ENCODE measurements at regions not wholly inside any gene's neighbourhood (a gene's known extent, or its start where the extent isn't known, plus 50 kb on each side); places are given as distances from the start of the nearest gene placed in this dataset.

DNA sequence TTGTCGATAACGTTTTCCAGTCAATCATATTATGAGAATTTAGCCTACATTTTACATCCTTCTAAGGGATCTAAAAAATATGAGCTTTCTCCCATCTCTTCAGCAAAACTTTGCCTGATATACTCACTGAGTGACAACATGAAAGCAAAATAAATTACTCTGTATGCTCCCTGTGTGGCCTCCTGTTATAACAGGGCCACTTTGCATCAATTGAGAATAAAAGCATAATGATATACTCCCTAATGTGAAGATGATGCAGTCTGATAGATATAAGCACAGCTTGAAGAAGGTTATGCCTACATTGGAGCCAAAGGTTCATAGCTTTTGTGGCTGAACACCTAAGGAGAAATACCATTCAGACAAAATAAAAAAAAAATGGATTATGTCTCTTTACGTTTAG, 561.3 kb upstream of the ZNF717 start:
- Histone ChIP-seq H3K27me3 (ENCODE audit: low read depth, low read length) (no peaks in the 10 kb centered on the region), H3K36me3 (ENCODE audit: control insufficient read depth in 1 of 2, insufficient read depth in 2 of 2, low read length in 2 of 2) (no peaks in the 10 kb centered on the region), H3K4me1 (ENCODE audit: control insufficient read depth in 1 of 2, insufficient read depth in 2 of 2, low read length in 2 of 2) (no peaks in the 10 kb centered on the region), H3K4me3 (ENCODE audit: low read depth in 1 of 2, low read length in 2 of 2) (no peak overlapping the region), H3K9me3 (ENCODE audit: control insufficient read depth in 1 of 2, low read length in 2 of 2) (no peaks in the 10 kb centered on the region), H3K27ac (ENCODE audit: low read length) (no peak overlapping the region)

- Histone ChIP-seq H3K4me1 (ENCODE audit: control insufficient read depth in 1 of 2, insufficient read depth in 2 of 2, low read length in 2 of 2) (no peaks in the 10 kb centered on the region), H3K36me3 (ENCODE audit: control insufficient read depth in 1 of 2, insufficient read depth in 2 of 2, low read length in 2 of 2) (no peaks in the 10 kb centered on the region), H3K27ac (ENCODE audit: low read length) (no peak overlapping the region)
Measured at GRCh38 chr3:76349715-76350480, 564.5 kb upstream of the ZNF717 start.

GRCh38 chr3:76352051-76352450, 566.7 kb upstream of the ZNF717 start:
- Histone ChIP-seq H3K4me1 (ENCODE audit: control insufficient read depth in 1 of 2, insufficient read depth in 2 of 2, low read length in 2 of 2) (no peaks in the 10 kb centered on the region), H3K27ac (ENCODE audit: low read length) (no peak overlapping the region), H3K4me3 (ENCODE audit: low read depth in 1 of 2, low read length in 2 of 2) (no peak overlapping the region)

More at GRCh38 chr3:76349715-76350480, 564.5 kb upstream of the ZNF717 start:
- Histone ChIP-seq H3K27me3 (ENCODE audit: low read depth, low read length) (no peaks in the 10 kb centered on the region), H3K9me3 (ENCODE audit: control insufficient read depth in 1 of 2, low read length in 2 of 2) (no peaks in the 10 kb centered on the region), H3K4me3 (ENCODE audit: low read depth in 1 of 2, low read length in 2 of 2) (no peak overlapping the region)

GRCh38 chr3:76352511-76353284, 567.3 kb upstream of the ZNF717 start:
- Histone ChIP-seq H3K9me3 (ENCODE audit: control insufficient read depth in 1 of 2, low read length in 2 of 2) (no peaks in the 10 kb centered on the region), H3K4me3 (ENCODE audit: low read depth in 1 of 2, low read length in 2 of 2) (no peak overlapping the region), H3K36me3 (ENCODE audit: control insufficient read depth in 1 of 2, insufficient read depth in 2 of 2, low read length in 2 of 2) (no peaks in the 10 kb centered on the region), H3K27ac (ENCODE audit: low read length) (no peak overlapping the region), H3K27me3 (ENCODE audit: low read depth, low read length) (no peaks in the 10 kb centered on the region), H3K4me1 (ENCODE audit: control insufficient read depth in 1 of 2, insufficient read depth in 2 of 2, low read length in 2 of 2) (no peaks in the 10 kb centered on the region)

More at GRCh38 chr3:76352051-76352450, 566.7 kb upstream of the ZNF717 start:
- Histone ChIP-seq H3K9me3 (ENCODE audit: control insufficient read depth in 1 of 2, low read length in 2 of 2) (no peaks in the 10 kb centered on the region), H3K27me3 (ENCODE audit: low read depth, low read length) (no peaks in the 10 kb centered on the region), H3K36me3 (ENCODE audit: control insufficient read depth in 1 of 2, insufficient read depth in 2 of 2, low read length in 2 of 2) (no peaks in the 10 kb centered on the region)

DNA sequence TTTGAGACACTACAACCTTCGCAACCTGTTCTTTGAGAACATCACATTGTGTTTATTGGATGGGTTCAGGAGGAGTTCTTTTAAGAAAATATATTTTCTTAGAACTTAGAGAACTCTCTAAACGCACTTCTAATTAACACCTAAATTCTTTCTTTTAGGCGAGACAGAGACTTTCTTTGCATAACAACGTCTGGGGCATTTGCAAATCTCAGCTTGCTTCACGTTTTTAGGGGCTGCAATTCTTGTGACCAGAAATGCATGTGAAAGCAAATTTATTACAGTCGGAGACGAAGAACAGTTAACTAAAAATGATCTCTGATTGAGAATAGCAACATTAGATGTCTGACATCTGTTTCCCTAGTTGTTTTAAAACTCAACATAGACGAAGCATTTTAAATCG, 568.3 kb upstream of the ZNF717 start:
- H3K36me3 ChIP-seq (ENCODE audit: control insufficient read depth in 1 of 2, insufficient read depth in 2 of 2, low read length in 2 of 2) = no peaks in the 10 kb centered on the region

DNA sequence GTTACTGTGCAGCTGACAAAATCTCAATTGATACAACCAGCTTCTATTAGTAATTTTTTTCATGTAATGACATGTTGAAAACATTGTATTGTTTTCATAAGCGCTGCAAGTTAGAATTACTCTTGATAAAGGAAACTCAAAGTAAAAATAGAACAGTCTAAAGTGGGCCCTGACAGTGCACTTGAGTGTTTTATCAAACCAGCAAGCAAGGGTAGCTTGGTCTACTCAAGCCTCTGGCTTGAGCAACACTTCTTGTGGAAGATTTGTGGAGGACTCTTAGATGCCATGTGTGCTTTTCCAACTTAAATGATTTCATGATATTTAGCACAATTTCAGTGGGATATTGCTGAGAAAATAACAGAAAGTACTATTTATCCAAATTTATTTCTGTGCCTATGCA, 575.7 kb upstream of the ZNF717 start:
- Histone ChIP-seq H3K9me3 (ENCODE audit: control insufficient read depth in 1 of 2, low read length in 2 of 2) (no peaks in the 10 kb centered on the region), H3K27ac (ENCODE audit: low read length) (no peak overlapping the region), H3K4me3 (ENCODE audit: low read depth in 1 of 2, low read length in 2 of 2) (no peak overlapping the region), H3K4me1 (ENCODE audit: control insufficient read depth in 1 of 2, insufficient read depth in 2 of 2, low read length in 2 of 2) (no peaks in the 10 kb centered on the region), H3K36me3 (ENCODE audit: control insufficient read depth in 1 of 2, insufficient read depth in 2 of 2, low read length in 2 of 2) (no peaks in the 10 kb centered on the region), H3K27me3 (ENCODE audit: low read depth, low read length) (no peaks in the 10 kb centered on the region)

More for the DNA sequence above, 568.3 kb upstream of the ZNF717 start:
- Histone ChIP-seq H3K9me3 (ENCODE audit: control insufficient read depth in 1 of 2, low read length in 2 of 2) (no peaks in the 10 kb centered on the region), H3K4me3 (ENCODE audit: low read depth in 1 of 2, low read length in 2 of 2) (no peak overlapping the region), H3K27ac (ENCODE audit: low read length) (no peak overlapping the region), H3K27me3 (ENCODE audit: low read depth, low read length) (no peaks in the 10 kb centered on the region), H3K4me1 (ENCODE audit: control insufficient read depth in 1 of 2, insufficient read depth in 2 of 2, low read length in 2 of 2) (no peaks in the 10 kb centered on the region)

GRCh38 chr3:76362643-76363042, 577.3 kb upstream of the ZNF717 start:
- Histone ChIP-seq H3K27me3 (ENCODE audit: low read depth, low read length) (no peaks in the 10 kb centered on the region), H3K36me3 (ENCODE audit: control insufficient read depth in 1 of 2, insufficient read depth in 2 of 2, low read length in 2 of 2) (no peaks in the 10 kb centered on the region), H3K27ac (ENCODE audit: low read length) (no peak overlapping the region), H3K4me1 (ENCODE audit: control insufficient read depth in 1 of 2, insufficient read depth in 2 of 2, low read length in 2 of 2) (no peaks in the 10 kb centered on the region), H3K4me3 (ENCODE audit: low read depth in 1 of 2, low read length in 2 of 2) (no peak overlapping the region), H3K9me3 (ENCODE audit: control insufficient read depth in 1 of 2, low read length in 2 of 2) (no peaks in the 10 kb centered on the region)

DNA sequence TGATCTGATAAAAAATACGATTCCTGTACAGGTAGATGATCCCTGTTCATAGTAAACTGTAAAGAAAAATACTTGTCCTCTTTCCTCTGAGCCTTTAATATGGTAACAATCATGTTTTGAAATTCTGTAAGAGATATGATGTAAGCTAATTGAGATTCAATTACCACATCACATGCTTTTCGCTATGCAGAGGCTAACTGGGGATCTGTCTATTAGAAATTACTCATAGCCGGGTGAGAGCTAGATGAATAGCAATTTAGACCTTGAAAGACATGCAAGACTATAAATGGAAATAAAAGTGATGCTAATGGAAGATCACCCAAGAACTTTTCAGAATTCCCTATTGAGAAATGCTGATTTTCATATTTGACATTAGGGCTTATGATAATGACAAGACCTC, 579.9 kb upstream of the ZNF717 start:
- Histone ChIP-seq H3K27ac (ENCODE audit: low read length) (no peak overlapping the region), H3K36me3 (ENCODE audit: control insufficient read depth in 1 of 2, insufficient read depth in 2 of 2, low read length in 2 of 2) (no peaks in the 10 kb centered on the region), H3K9me3 (ENCODE audit: control insufficient read depth in 1 of 2, low read length in 2 of 2) (no peaks in the 10 kb centered on the region), H3K27me3 (ENCODE audit: low read depth, low read length) (no peaks in the 10 kb centered on the region), H3K4me3 (ENCODE audit: low read depth in 1 of 2, low read length in 2 of 2) (no peak overlapping the region), H3K4me1 (ENCODE audit: control insufficient read depth in 1 of 2, insufficient read depth in 2 of 2, low read length in 2 of 2) (no peaks in the 10 kb centered on the region)

DNA sequence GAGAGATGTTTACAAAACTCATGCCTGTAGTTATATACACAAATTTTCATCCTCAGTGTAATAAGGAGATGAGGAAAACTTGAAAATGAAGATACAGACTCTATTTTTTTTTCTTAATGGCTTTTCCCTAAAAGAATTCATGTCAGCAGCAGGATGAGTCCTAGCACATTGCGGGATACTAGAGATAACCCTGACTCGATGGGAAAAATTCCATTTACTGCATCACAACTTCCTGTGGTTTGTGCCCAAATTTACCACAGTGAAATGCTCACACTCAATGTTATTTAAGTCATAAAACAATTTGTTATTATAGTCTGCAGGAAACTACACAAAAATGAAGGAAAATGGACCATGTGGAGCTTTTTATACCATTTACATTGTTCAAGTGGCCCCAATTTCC, 581.9 kb upstream of the ZNF717 start:
- no peak overlapping the region for H3K27ac ChIP-seq (ENCODE audit: low read length)
- no peak overlapping the region for H3K4me3 ChIP-seq (ENCODE audit: low read depth in 1 of 2, low read length in 2 of 2)
- H3K36me3 ChIP-seq (ENCODE audit: control insufficient read depth in 1 of 2, insufficient read depth in 2 of 2, low read length in 2 of 2) = no peaks in the 10 kb centered on the region
- H3K4me1 ChIP-seq (ENCODE audit: control insufficient read depth in 1 of 2, insufficient read depth in 2 of 2, low read length in 2 of 2) = no peaks in the 10 kb centered on the region
- H3K9me3 ChIP-seq (ENCODE audit: control insufficient read depth in 1 of 2, low read length in 2 of 2) = no peaks in the 10 kb centered on the region
- H3K27me3 ChIP-seq (ENCODE audit: low read depth, low read length) = no peaks in the 10 kb centered on the region

- Histone ChIP-seq H3K4me1 (ENCODE audit: control insufficient read depth in 1 of 2, insufficient read depth in 2 of 2, low read length in 2 of 2) (no peaks in the 10 kb centered on the region), H3K9me3 (ENCODE audit: control insufficient read depth in 1 of 2, low read length in 2 of 2) (no peaks in the 10 kb centered on the region), H3K27me3 (ENCODE audit: low read depth, low read length) (no peaks in the 10 kb centered on the region), H3K4me3 (ENCODE audit: low read depth in 1 of 2, low read length in 2 of 2) (no peak overlapping the region), H3K36me3 (ENCODE audit: control insufficient read depth in 1 of 2, insufficient read depth in 2 of 2, low read length in 2 of 2) (no peaks in the 10 kb centered on the region), H3K27ac (ENCODE audit: low read length) (no peak overlapping the region)
Measured at GRCh38 chr3:76369170-76369569, 583.8 kb upstream of the ZNF717 start.

- Histone ChIP-seq H3K4me1 (ENCODE audit: control insufficient read depth in 1 of 2, insufficient read depth in 2 of 2, low read length in 2 of 2) (no peaks in the 10 kb centered on the region), H3K27ac (ENCODE audit: low read length) (no peak overlapping the region), H3K4me3 (ENCODE audit: low read depth in 1 of 2, low read length in 2 of 2) (no peak overlapping the region), H3K27me3 (ENCODE audit: low read depth, low read length) (no peaks in the 10 kb centered on the region), H3K9me3 (ENCODE audit: control insufficient read depth in 1 of 2, low read length in 2 of 2) (no peaks in the 10 kb centered on the region), H3K36me3 (ENCODE audit: control insufficient read depth in 1 of 2, insufficient read depth in 2 of 2, low read length in 2 of 2) (no peaks in the 10 kb centered on the region)
Measured at GRCh38 chr3:76370749-76371520, 585.6 kb upstream of the ZNF717 start.
